ENCODE measurements at regions not wholly inside any gene's neighbourhood (a gene's known extent, or its start where the extent isn't known, plus 50 kb on each side); places are given as distances from the start of the nearest gene placed in this dataset.

GRCh38 chr10:33047655-33048054, 89.6 kb upstream of the ITGB1 start:
- no peak overlapping the region for H3K4me3 ChIP-seq (ENCODE audit: extremely low read depth in 1 of 4, insufficient read depth in 2 of 4, low read depth in 3 of 4, low read length in 4 of 4)
- no peak overlapping the region for H3K23ac ChIP-seq (ENCODE audit: insufficient read length)
- no peaks in the 10 kb centered on the region for H3K23me2 ChIP-seq (ENCODE audit: low read depth, low read length)
- CTCF ChIA-PET (ENCODE audit: partially characterized antibody): interaction anchor here (0.7 to 1.7 kb wide), 4 partner anchors 19 to 1045 kb away, joined by 3 to 7 read pairs (median 5); no protein-coding TSS in a partner anchor
- no peak overlapping the region for H2BK120ac ChIP-seq (replicated peaks; ENCODE audit: low read depth, low read length)
- no peak overlapping the region for H3K56ac ChIP-seq (replicated peaks; ENCODE audit: insufficient read length, low read depth, low read length)
- POLR2A ChIA-PET (ENCODE audit: partially characterized antibody): no interaction called here
- H3K4me2 ChIP-seq (ENCODE audit: insufficient read depth in 1 of 2, low read depth in 2 of 2, low read length in 2 of 2): no peak overlapping the region
- H2BK5ac ChIP-seq (ENCODE audit: low read depth, low read length): no peak overlapping the region
- peaks cover 0 to 8% (median 0%) of the 10 kb centered on the region in 4 experiments; a peak in 2 of 7 replicates for H3K4me1 ChIP-seq (replicated peaks in 1 of 4; ENCODE audit: control insufficient read depth in 3 of 4, insufficient read depth in 4 of 4, low read length in 3 of 4)
- no peak overlapping the region for H2BK12ac ChIP-seq (ENCODE audit: low read depth, low read length)
- no peak overlapping the region for H3K14ac ChIP-seq (ENCODE audit: insufficient read length)
- H4K5ac ChIP-seq (ENCODE audit: insufficient read length, low read depth, low read length): no peak overlapping the region
- no peak overlapping the region for H3K9ac ChIP-seq (replicated peaks in 1 of 4; ENCODE audit: extremely low read depth in 1 of 4, low read depth in 3 of 4, low read length in 3 of 4)
- no peaks in the 10 kb centered on the region for H3K79me1 ChIP-seq (ENCODE audit: low read depth, low read length)
- H3K4ac ChIP-seq (replicated peaks; ENCODE audit: insufficient read length, low read depth, low read length): no peak overlapping the region
- no peaks in the 10 kb centered on the region; a peak in 1 of 4 replicates for H3K9me3 ChIP-seq (ENCODE audit: insufficient read depth in 2 of 2, low read depth in 1 of 2, low read length in 1 of 2)
- H3K36me3 ChIP-seq (ENCODE audit: control insufficient read depth in 2 of 4, insufficient read depth in 4 of 4, low read length in 3 of 4): no peaks in the 10 kb centered on the region
- H2AFZ ChIP-seq (ENCODE audit: low read length): no peak overlapping the region
- no peaks in the 10 kb centered on the region for H3K79me2 ChIP-seq (ENCODE audit: control insufficient read depth in 1 of 2, insufficient read depth in 2 of 2, low read length in 2 of 2)
- H2AK5ac ChIP-seq (ENCODE audit: low read depth, low read length): no peak overlapping the region
- H4K91ac ChIP-seq (replicated peaks; ENCODE audit: insufficient read length, low read length): no peak overlapping the region
- no peak overlapping the region for H4K8ac ChIP-seq (ENCODE audit: extremely low read depth, insufficient read depth, low read length)
- no peak overlapping the region for H3K27ac ChIP-seq (ENCODE audit: low read depth, low read length)
- FAIRE-seq (no peak), DNase-seq (ENCODE audit: low read depth in 1 of 2, low spot score in 2 of 2) (no peak)
- no peak overlapping the region for H2BK15ac ChIP-seq (ENCODE audit: low read length)
- no peak overlapping the region for H3K18ac ChIP-seq (ENCODE audit: extremely low read depth, low read length)
- H2BK20ac ChIP-seq (ENCODE audit: low read length): no peak overlapping the region
- no peaks in the 10 kb centered on the region for H3K27me3 ChIP-seq (replicated peaks in 1 of 4; ENCODE audit: control insufficient read depth in 3 of 4, extremely low read depth in 1 of 4, insufficient read depth in 3 of 4, low read length in 3 of 4)
- no peaks in the 10 kb centered on the region for H4K20me1 ChIP-seq (replicated peaks in 1 of 2; ENCODE audit: control insufficient read depth in 1 of 2, insufficient read depth in 2 of 2, low read length in 2 of 2)
- WGBS, 2 experiments (ENCODE audit: extremely low coverage in 1 of 2, insufficient coverage in 1 of 2, insufficient read length in 1 of 2, insufficient replicate concordance in 2 of 2, low coverage in 1 of 2, low lambda C conversion rate in 2 of 2, missing lambda C conversion rate in 1 of 2): 88% methylated on average over 1 of the region's 1 CpG; no CpG with 5 or more reads in 1 of the 2 experiments
- no peak for TF ChIP-seq ATF2 (IDR thresholded peaks at IDR 0.05; ENCODE audit: low read length)
- no peak for TF ChIP-seq GABPA (IDR thresholded peaks at IDR 0.05; ENCODE audit: borderline replicate concordance, insufficient read depth, low read length)
- TF ChIP-seq MAFK (IDR thresholded peaks at IDR 0.05; ENCODE audit: low read depth, low read length): no peak
- no peak for TF ChIP-seq YY1 (IDR thresholded peaks at IDR 0.05; ENCODE audit: low read depth, low read length)
- TF ChIP-seq CHD1 (IDR thresholded peaks at IDR 0.05; ENCODE audit: low read depth, low read length): no peak
- no peak for TF ChIP-seq GTF2F1 (IDR thresholded peaks at IDR 0.05; ENCODE audit: borderline replicate concordance, low read depth, low read length)
- no peak for TF ChIP-seq PHF8 (conservative IDR thresholded peaks at IDR 0.05; ENCODE audit: low read depth, low read length)
- no peak for TF ChIP-seq ATF3 (IDR thresholded peaks at IDR 0.05; ENCODE audit: insufficient read depth, low read depth, low read length)
- no peak for TF ChIP-seq SAP30 (IDR thresholded peaks at IDR 0.05; ENCODE audit: insufficient read depth, insufficient replicate concordance, low read length)
- no peak for TF ChIP-seq BCL11A (IDR thresholded peaks at IDR 0.05; ENCODE audit: low read depth in 2 of 2, low read length in 2 of 2)
- TF ChIP-seq RXRA (IDR thresholded peaks at IDR 0.05; ENCODE audit: insufficient read depth, low read depth, low read length): no peak
- TF ChIP-seq SRF (IDR thresholded peaks at IDR 0.05; ENCODE audit: low read depth, low read length): no peak
- TF ChIP-seq SP2 (IDR thresholded peaks at IDR 0.05; ENCODE audit: low read length): no peak

Measured in H1 (cell line).